GM12878 (cell line): ENCODE measurements at regions not wholly inside any gene's neighbourhood (a gene's known extent, or its start where the extent isn't known, plus 50 kb on each side); places are given as distances from the start of the nearest gene placed in this dataset.

Source experiments
- ATAC-seq: fragments of 200-7000 bp; cut with Tn5 transposase; 3 replicates; pipeline ENCODE4 v1.9.1; 2020; ENCODE audit warnings: mild to moderate bottlenecking, moderate library complexity
- BruUV-seq: library from RNA; stranded (reverse); fragments of 400-500 nt; replicated peaks from 2 replicates; lab custom pipeline; 2021; lab: Mats Ljungman, UMichigan
- CTCF ChIA-PET: fragments of 300-600 bp; sonication (Branson Sonifier 250); formaldehyde crosslinking; extraction: SDS; loops from one replicate; lab custom pipeline; 2021; ENCODE audit warnings: inconsistent platforms; lab: Yijun Ruan, JAX
- POLR2A ChIA-PET: fragments of 350-600 bp; formaldehyde crosslinking; extraction: SDS; loops from one replicate; lab custom pipeline; 2021; ENCODE audit warnings: inconsistent platforms; lab: Charles Lee
- RAD21 ChIA-PET: fragments of 300-600 bp; sonication (Branson Sonifier 250); formaldehyde crosslinking; loops from one replicate; lab custom pipeline; 2023; ENCODE audit warnings: antibody characterized with exemption; ENCODE audit not compliant: unreplicated experiment; lab: Charles Lee
- SMC1A ChIA-PET: fragments of 300-600 bp; sonication (Branson Sonifier 250); formaldehyde crosslinking; loops from one replicate; lab custom pipeline; 2023; ENCODE audit not compliant: unreplicated experiment, uncharacterized antibody; lab: Charles Lee
- DNase-seq: peaks from one replicate; pipeline ENCODE4 v3.0.0-alpha.2; 2011; ENCODE audit warnings: low read depth, low spot score
- FAIRE-seq: peaks from 3 replicates; lab custom pipeline; 2011; peaks lifted over from hg19 to GRCh38; lab: Jason Lieb, UNC
- H2AFZ ChIP-seq: 2 replicates; pipeline ENCODE4 v1.6.0; 2011; ENCODE audit warnings: low read depth, low read length, control low read depth; ENCODE audit not compliant: control insufficient read depth
- H3K27ac ChIP-seq: 2 replicates; pipeline ENCODE4 v1.5.1; 2011; ENCODE audit warnings: control low read depth; ENCODE audit not compliant: control insufficient read depth, insufficient read depth
- H3K27me3 ChIP-seq, 2 experiments: replicated peaks in 1 of 2; 2 replicates each; pipeline versions ENCODE4 v1.6.0 to v1.6.1; 2011; ENCODE audit warnings: low read length in 1 of 2; ENCODE audit not compliant: control insufficient read depth in 2 of 2, insufficient read depth in 2 of 2
- H3K36me3 ChIP-seq, 2 experiments: 2 replicates each; pipeline ENCODE4 v1.5.1; 2011; ENCODE audit warnings: low read length in 1 of 2; ENCODE audit not compliant: control insufficient read depth in 2 of 2, insufficient read depth in 2 of 2
- H3K4me1 ChIP-seq: 2 replicates; pipeline ENCODE4 v1.6.1; 2011; ENCODE audit warnings: mild to moderate bottlenecking, low read length, moderate library complexity, mixed read lengths; ENCODE audit not compliant: control insufficient read depth, insufficient read depth
- H3K4me2 ChIP-seq: 2 replicates; pipeline ENCODE4 v1.6.0; 2011; ENCODE audit warnings: control low read depth; ENCODE audit not compliant: control insufficient read depth, insufficient read depth
- H3K4me3 ChIP-seq: fragments of 200-600 bp; sonication (generic); 2 replicates; pipeline ENCODE4 v1.5.1; 2016
- H3K79me2 ChIP-seq: 2 replicates; pipeline ENCODE4 v1.6.0; 2011; ENCODE audit warnings: low read length; ENCODE audit not compliant: control insufficient read depth, insufficient read depth
- H3K9ac ChIP-seq: 2 replicates; pipeline ENCODE4 v1.8.0; 2011; ENCODE audit warnings: low read length, control low read depth, mixed read lengths; ENCODE audit not compliant: control insufficient read depth, insufficient read depth
- H3K9me3 ChIP-seq: replicated peaks from 3 replicates; pipeline ENCODE4 v1.5.1; 2011; ENCODE audit warnings: mild to moderate bottlenecking, low read length; ENCODE audit not compliant: control insufficient read depth, insufficient read depth
- H4K20me1 ChIP-seq: 2 replicates; pipeline ENCODE4 v1.6.0; 2011; ENCODE audit not compliant: control insufficient read depth, insufficient read depth
- CEBPB ChIP-seq, 2 experiments: fragments of 150-350 bp in 1 of 2; IDR thresholded peaks; 2 replicates each; pipeline ENCODE4 v1.6.1; 2012 to 2014; ENCODE audit warnings: low read depth in 2 of 2, low read length in 2 of 2, borderline replicate concordance in 1 of 2, inconsistent platforms in 1 of 2
- CUX1 ChIP-seq: IDR thresholded peaks from 2 replicates; pipeline ENCODE4 v1.6.1; 2012; ENCODE audit warnings: improper control_type of control experiment, low read depth, low read length; ENCODE audit not compliant: insufficient replicate concordance
- ESRRA ChIP-seq: IDR thresholded peaks from 2 replicates; pipeline ENCODE4 v1.6.1; 2012; ENCODE audit warnings: mild to moderate bottlenecking, low read length, improper control_type of control experiment
- JUND ChIP-seq: IDR thresholded peaks from 2 replicates; pipeline ENCODE4 v1.6.1; 2012; ENCODE audit warnings: low read depth, mild to moderate bottlenecking, low read length, improper control_type of control experiment, moderate library complexity
- MTA2 ChIP-seq: fragments of 450-650 bp; IDR thresholded peaks from 2 replicates; pipeline ENCODE4 v1.6.1; 2016; ENCODE audit warnings: low read depth, mild to moderate bottlenecking, moderate library complexity
- NFIC ChIP-seq: IDR thresholded peaks from 2 replicates; pipeline ENCODE4 v1.6.1; 2012; ENCODE audit warnings: low read depth, mild to moderate bottlenecking, inconsistent platforms, low read length, moderate library complexity
- PAX5 ChIP-seq: IDR thresholded peaks from 2 replicates; pipeline ENCODE4 v1.6.1; 2011; ENCODE audit warnings: low read depth, low read length, borderline replicate concordance
- RCOR1 ChIP-seq: conservative IDR thresholded peaks from 2 replicates; pipeline ENCODE4 v1.6.1; 2012; ENCODE audit warnings: low read depth, low read length, improper control_type of control experiment
- RELB ChIP-seq: fragments of 450-650 bp; IDR thresholded peaks from 2 replicates; pipeline ENCODE4 v1.6.1; 2017; ENCODE audit warnings: low read depth, mild to moderate bottlenecking, moderate library complexity
- SIN3A ChIP-seq: IDR thresholded peaks from 2 replicates; pipeline ENCODE4 v1.6.1; 2012; ENCODE audit warnings: low read depth, low read length, improper control_type of control experiment
- SMARCA5 ChIP-seq: fragments of 450-650 bp; IDR thresholded peaks from 2 replicates; pipeline ENCODE4 v1.6.1; 2017; ENCODE audit warnings: mild to moderate bottlenecking
- TAF1 ChIP-seq: IDR thresholded peaks from 2 replicates; pipeline ENCODE4 v1.6.1; 2011; ENCODE audit warnings: mild to moderate bottlenecking, low read depth, low read length, borderline replicate concordance
- TARDBP ChIP-seq: IDR thresholded peaks from 2 replicates; pipeline ENCODE4 v1.6.1; 2016; ENCODE audit warnings: borderline replicate concordance
- ZBTB4 ChIP-seq: fragments of 450-650 bp; formaldehyde crosslinking; IDR thresholded peaks from 2 replicates; pipeline ENCODE4 v1.4.0; 2022; ENCODE audit warnings: mild to moderate bottlenecking, moderate library complexity
- ZNF207 ChIP-seq: fragments of 450-650 bp; IDR thresholded peaks from 2 replicates; pipeline ENCODE4 v1.6.1; 2014; ENCODE audit warnings: antibody characterized with exemption, mild to moderate bottlenecking, borderline replicate concordance
- ZNF217 ChIP-seq: fragments of 450-650 bp; IDR thresholded peaks from 2 replicates; pipeline ENCODE4 v1.6.1; 2017; ENCODE audit warnings: antibody characterized with exemption, mild to moderate bottlenecking
- WGBS: methylation state at CpG from one replicate; pipeline ENCODE4 v1.1.6; 2016; ENCODE audit warnings: low lambda C conversion rate; ENCODE audit not compliant: insufficient replicate concordance, insufficient coverage; ENCODE audit errors: missing lambda C conversion rate; 5-methylcytosine and 5-hydroxymethylcytosine counted together
- in situ Hi-C: fragments of 300-500 bp; cut with MboI; formaldehyde crosslinking; loops from 9 replicates; pipeline ENCODE4 v1.14.3; 2018; ENCODE audit warnings: mixed read lengths
- intact Hi-C: fragments of 100-400 bp; cut with micrococcal nuclease; formaldehyde crosslinking; loops from one replicate; pipeline ENCODE4 v1.14.2; 2022; ENCODE audit not compliant: unreplicated experiment

- TF ChIP-seq ZBTB4 (no peak), CEBPB (IDR thresholded peaks at IDR 0.05; ENCODE audit: borderline replicate concordance in 1 of 2, low read depth in 2 of 2, low read length in 2 of 2) (no peak), ZNF207 (no peak), ESRRA (no peak), NFIC (no peak), TAF1 (no peak), SMARCA5 (no peak)
These were observed 820.1 kb downstream of the TMTC2 start (continued) for GRCh38 chr12:83506841-83507240.

DNA sequence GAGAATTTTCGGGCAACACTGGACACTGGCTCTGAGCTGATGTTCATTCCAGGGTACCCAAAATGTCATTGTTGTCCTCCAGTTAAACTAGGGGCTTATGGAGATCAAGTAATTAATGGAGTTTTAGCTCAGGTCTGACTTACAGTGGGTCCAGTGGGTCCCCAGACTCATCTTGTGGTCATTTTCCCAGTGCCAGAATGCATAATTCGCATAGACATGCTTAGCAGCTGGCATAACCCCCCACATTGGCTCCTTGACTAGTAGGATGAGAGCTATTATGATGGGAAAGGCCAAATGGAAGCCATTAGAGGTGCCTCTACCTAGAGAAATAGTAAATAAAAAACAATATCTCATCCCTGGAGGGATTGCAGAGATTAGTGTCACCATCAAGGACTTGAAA lies 818.9 kb downstream of the TMTC2 start:
- intact Hi-C loops, result no loop called here
- ATAC-seq (no peak), DNase-seq (no peak), FAIRE-seq (no peak)
- ChIA-PET CTCF (no interaction called here), RAD21 (no interaction called here), SMC1A (no interaction called here), POLR2A (no interaction called here)
- Histone ChIP-seq H3K4me2 (no peak overlapping the region), H3K9ac (no peak overlapping the region), H3K27ac (no peak overlapping the region), H3K27me3 (no peaks in the 10 kb centered on the region), H3K9me3 (no peaks in the 10 kb centered on the region), H3K36me3 (no peaks in the 10 kb centered on the region), H3K79me2 (no peaks in the 10 kb centered on the region), H3K4me1 (no peaks in the 10 kb centered on the region), H2AFZ (no peak overlapping the region), H3K4me3 (no peak overlapping the region), H4K20me1 (no peaks in the 10 kb centered on the region)
- no TSS peak for BruUV-seq
- in situ Hi-C loops, result no loop called here
- WGBS, result 0% methylated on average over 2 of the region's 2 CpGs
- TF ChIP-seq RELB, result no peak
- no peak for TF ChIP-seq CUX1
- no peak for TF ChIP-seq PAX5
- no peak for TF ChIP-seq RCOR1
- TF ChIP-seq JUND, result no peak
- no peak for TF ChIP-seq MTA2
- no peak for TF ChIP-seq TARDBP
- TF ChIP-seq ZNF217, result no peak
- no peak for TF ChIP-seq SIN3A
